ENCODE measurements at regions not wholly inside any gene's neighbourhood (a gene's known extent, or its start where the extent isn't known, plus 50 kb on each side); places are given as distances from the start of the nearest gene placed in this dataset.
"Not testable (repeated sequence)": the region's sequence is repeated elsewhere in the genome, so short reads cannot be mapped to it uniquely, and the experiment has no call there.

GRCh38 chrX:1140236-1140681 lies 72.2 kb downstream of the CRLF2 start:
- no peak for TF ChIP-seq CTCF (IDR thresholded peaks at IDR 0.05)
- H3K9ac ChIP-seq = no peak overlapping the region

GRCh38 chrX:1139185-1139500 lies 73.3 kb downstream of the CRLF2 start:
- no peak for TF ChIP-seq CTCF (IDR thresholded peaks at IDR 0.05)
- no peak overlapping the region for H3K9ac ChIP-seq
- no peak overlapping the region for H3K27ac ChIP-seq
- no peaks in the 10 kb centered on the region for H3K27me3 ChIP-seq (ENCODE audit: control insufficient read depth, insufficient read depth, low read length)
- no peaks in the 10 kb centered on the region for H3K79me2 ChIP-seq
- H3K36me3 ChIP-seq (ENCODE audit: control insufficient read depth, insufficient read depth, low read length) = no peaks in the 10 kb centered on the region
- no peak overlapping the region for H3K4me3 ChIP-seq (ENCODE audit: low read depth, low read length)
- no peak overlapping the region for H2AFZ ChIP-seq
- no peaks in the 10 kb centered on the region for H3K9me3 ChIP-seq (ENCODE audit: control insufficient read depth, low read length)
- no peaks in the 10 kb centered on the region for H3K4me1 ChIP-seq
- no peak overlapping the region for H3K4me2 ChIP-seq (ENCODE audit: low read length)

More at GRCh38 chrX:1140236-1140681, 72.2 kb downstream of the CRLF2 start:
- Histone ChIP-seq H3K9me3 (ENCODE audit: control insufficient read depth, low read length) (no peaks in the 10 kb centered on the region), H3K79me2 (no peaks in the 10 kb centered on the region), H3K4me1 (no peaks in the 10 kb centered on the region), H3K36me3 (ENCODE audit: control insufficient read depth, insufficient read depth, low read length) (no peaks in the 10 kb centered on the region), H3K4me2 (ENCODE audit: low read length) (no peak overlapping the region), H2AFZ (no peak overlapping the region), H3K27ac (no peak overlapping the region), H3K27me3 (ENCODE audit: control insufficient read depth, insufficient read depth, low read length) (no peaks in the 10 kb centered on the region), H3K4me3 (ENCODE audit: low read depth, low read length) (no peak overlapping the region)

GRCh38 chrX:1138476-1139184 lies 73.8 kb downstream of the CRLF2 start:
- TF ChIP-seq CTCF (IDR thresholded peaks at IDR 0.05) = no peak
- no peak overlapping the region for H3K27ac ChIP-seq
- no peak overlapping the region for H3K4me2 ChIP-seq (ENCODE audit: low read length)
- H3K36me3 ChIP-seq (ENCODE audit: control insufficient read depth, insufficient read depth, low read length) = no peaks in the 10 kb centered on the region
- no peaks in the 10 kb centered on the region for H3K4me1 ChIP-seq
- H3K9me3 ChIP-seq (ENCODE audit: control insufficient read depth, low read length) = no peaks in the 10 kb centered on the region
- H3K9ac ChIP-seq = no peak overlapping the region
- no peak overlapping the region for H3K4me3 ChIP-seq (ENCODE audit: low read depth, low read length)
- H3K27me3 ChIP-seq (ENCODE audit: control insufficient read depth, insufficient read depth, low read length) = no peaks in the 10 kb centered on the region
- H3K79me2 ChIP-seq = no peaks in the 10 kb centered on the region
- no peak overlapping the region for H2AFZ ChIP-seq

- Histone ChIP-seq H2AFZ (no peak overlapping the region), H3K79me2 (no peaks in the 10 kb centered on the region), H3K27ac (no peak overlapping the region), H3K4me2 (ENCODE audit: low read length) (no peak overlapping the region), H3K9me3 (ENCODE audit: control insufficient read depth, low read length) (no peaks in the 10 kb centered on the region), H3K4me1 (no peaks in the 10 kb centered on the region), H3K9ac (no peak overlapping the region), H3K36me3 (ENCODE audit: control insufficient read depth, insufficient read depth, low read length) (no peaks in the 10 kb centered on the region), H3K4me3 (ENCODE audit: low read depth, low read length) (no peak overlapping the region), H3K27me3 (ENCODE audit: control insufficient read depth, insufficient read depth, low read length) (no peaks in the 10 kb centered on the region)
- no peak for TF ChIP-seq CTCF (IDR thresholded peaks at IDR 0.05)
Measured at GRCh38 chrX:1137531-1137930, 74.9 kb downstream of the CRLF2 start.

GRCh38 chrX:1136582-1136981 lies 75.9 kb downstream of the CRLF2 start:
- not testable (repeated sequence) for H2AFZ ChIP-seq; H3K36me3 ChIP-seq (ENCODE audit: control insufficient read depth, insufficient read depth, low read length); H3K27me3 ChIP-seq (ENCODE audit: control insufficient read depth, insufficient read depth, low read length); H3K9ac ChIP-seq; H3K9me3 ChIP-seq (ENCODE audit: control insufficient read depth, low read length); H3K4me3 ChIP-seq (ENCODE audit: low read depth, low read length); H3K79me2 ChIP-seq; H3K27ac ChIP-seq; H3K4me1 ChIP-seq; H3K4me2 ChIP-seq (ENCODE audit: low read length)

Measured in parathyroid adenoma (tissue), 2 donors.